ENCODE measurements at regions not wholly inside any gene's neighbourhood (a gene's known extent, or its start where the extent isn't known, plus 50 kb on each side); places are given as distances from the start of the nearest gene placed in this dataset.
"Not testable (repeated sequence)": the region's sequence is repeated elsewhere in the genome, so short reads cannot be mapped to it uniquely, and the experiment has no call there.

DNA sequence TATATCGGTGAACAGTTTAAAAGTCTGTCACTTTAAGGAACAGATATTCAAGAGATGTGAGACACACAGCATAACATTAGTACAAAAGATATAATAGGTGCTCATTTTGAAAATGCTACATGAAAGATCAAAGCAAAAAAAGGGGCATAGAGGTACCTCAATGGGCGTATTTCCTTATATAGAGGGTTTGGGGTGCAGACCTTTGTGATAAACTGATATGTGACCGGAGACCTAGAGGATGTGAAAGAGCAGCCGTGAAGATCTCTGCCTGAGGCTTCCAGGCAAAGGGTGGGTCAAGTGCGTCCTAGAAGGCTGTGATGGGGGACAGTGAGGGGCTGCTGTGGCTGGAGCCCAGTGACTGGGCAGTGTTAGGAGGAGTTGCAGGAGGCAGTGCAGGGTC lies 551.4 kb downstream of the ETS1 start:
- no peak overlapping the region for H3K4me3 ChIP-seq
- H3K27ac ChIP-seq, result no peak overlapping the region
- no peak for DNase-seq (ENCODE audit: low spot score in 2 of 2)
- H3K4me1 ChIP-seq, result no peaks in the 10 kb centered on the region
- H3K36me3 ChIP-seq, result no peaks in the 10 kb centered on the region
- intact Hi-C loops (cut with DNase I), result no loop called here
- no peak for TF ChIP-seq CTCF (IDR thresholded peaks at IDR 0.05)
- H3K27me3 ChIP-seq, result no peaks in the 10 kb centered on the region
- H3K9me3 ChIP-seq, result no peaks in the 10 kb centered on the region

GRCh38 chr11:128031538-128032134 lies 555.7 kb downstream of the ETS1 start:
- H3K36me3 ChIP-seq; H3K9me3 ChIP-seq; H3K27ac ChIP-seq; DNase-seq (ENCODE audit: low spot score in 2 of 2); H3K4me3 ChIP-seq; H3K4me1 ChIP-seq; H3K27me3 ChIP-seq: not testable (repeated sequence)
- intact Hi-C loops (cut with DNase I), result loop anchor here (2.0 to 5.0 kb wide), 5 partner anchors 101 to 799 kb away; no protein-coding TSS in a partner anchor
- TF ChIP-seq CTCF (IDR thresholded peaks at IDR 0.05), result peak; percentile 62 to 84 (median 70)

- intact Hi-C loops (cut with DNase I), result no loop called here
- no peak for TF ChIP-seq CTCF (IDR thresholded peaks at IDR 0.05)
- no peak for DNase-seq (ENCODE audit: low spot score in 2 of 2)
- peaks cover 0 to 4% of the 10 kb centered on the region in 2 donors for H3K4me1 ChIP-seq
- no peak overlapping the region for H3K27ac ChIP-seq
- no peaks in the 10 kb centered on the region for H3K9me3 ChIP-seq
- no peaks in the 10 kb centered on the region for H3K27me3 ChIP-seq
- no peaks in the 10 kb centered on the region for H3K36me3 ChIP-seq
- no peak overlapping the region for H3K4me3 ChIP-seq
Measured at GRCh38 chr11:128029219-128029722, 558.1 kb downstream of the ETS1 start.

DNA sequence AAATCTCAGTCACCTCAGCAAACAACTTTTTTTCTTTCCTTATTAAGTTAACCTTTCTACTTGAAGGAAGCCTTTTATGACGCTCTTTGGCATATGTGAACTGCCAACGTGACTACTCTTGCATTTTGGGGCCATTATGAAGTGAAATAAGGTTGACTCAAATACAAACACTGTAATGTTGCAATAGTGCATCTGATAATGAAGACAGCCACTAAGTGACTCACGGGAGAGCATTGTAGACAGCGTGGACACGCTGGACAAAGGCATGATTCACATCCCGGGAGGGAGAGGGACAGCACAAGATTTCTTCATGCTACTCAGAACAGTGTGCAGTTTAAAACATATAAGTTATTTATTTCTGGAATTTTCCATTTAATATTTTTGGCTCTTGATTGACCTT lies 560.8 kb downstream of the ETS1 start:
- Histone ChIP-seq H3K27me3 (no peaks in the 10 kb centered on the region), H3K9me3 (no peaks in the 10 kb centered on the region), H3K4me3 (no peak overlapping the region), H3K36me3 (no peaks in the 10 kb centered on the region), H3K4me1 (peaks cover 0 to 4% of the 10 kb centered on the region in 2 donors), H3K27ac (no peak overlapping the region)
- intact Hi-C loops (cut with DNase I), result no loop called here
- TF ChIP-seq CTCF (IDR thresholded peaks at IDR 0.05), result no peak
- no peak for DNase-seq (ENCODE audit: low spot score in 2 of 2)

DNA sequence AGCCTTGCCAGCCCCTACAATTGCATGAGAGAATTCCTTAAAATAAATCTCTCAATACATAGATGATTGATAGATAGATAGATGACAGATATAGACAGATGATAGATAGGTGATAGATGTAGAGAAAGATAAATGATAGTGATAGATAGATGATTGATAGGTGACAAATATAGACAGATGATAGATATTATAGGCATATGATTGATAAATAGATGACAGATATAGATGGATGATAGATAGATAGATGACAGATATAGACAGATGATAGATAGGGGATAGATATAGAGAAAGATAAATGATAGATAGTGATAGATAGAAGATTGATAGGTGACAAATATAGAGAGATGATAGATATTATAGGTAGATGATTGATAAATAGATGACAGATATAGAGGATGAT lies 564.6 kb downstream of the ETS1 start:
- Histone ChIP-seq H3K4me3 (no peak overlapping the region), H3K36me3 (no peaks in the 10 kb centered on the region), H3K9me3 (no peaks in the 10 kb centered on the region), H3K27me3 (no peaks in the 10 kb centered on the region), H3K4me1 (peaks cover 0 to 4% of the 10 kb centered on the region in 2 donors), H3K27ac (no peak overlapping the region)
- DNase-seq (ENCODE audit: low spot score in 2 of 2), result no peak
- no peak for TF ChIP-seq CTCF (IDR thresholded peaks at IDR 0.05)
- intact Hi-C loops (cut with DNase I), result loop anchor here (5.0 kb wide), 1 partner anchor 180 kb away; no protein-coding TSS in a partner anchor
